ENCODE measurements at regions not wholly inside any gene's neighbourhood (a gene's known extent, or its start where the extent isn't known, plus 50 kb on each side); places are given as distances from the start of the nearest gene placed in this dataset.

- POLR2A ChIA-PET (ENCODE audit: unreplicated experiment) = no interaction called here
- H3K4me2 ChIP-seq (ENCODE audit: low read depth, low read length) = no peak overlapping the region
- WGBS, 2 experiments (ENCODE audit: extremely low coverage in 2 of 2, insufficient read length in 1 of 2) = no CpG with 5 or more reads among the region's 1 CpG
- in situ Hi-C loops (cut with MboI; ENCODE audit: low sequenced_read_pairs) (no loop called here), dilution Hi-C loops (cut with HindIII; ENCODE audit: low sequenced_read_pairs, unreplicated experiment) (no loop called here), intact Hi-C loops (cut with micrococcal nuclease) (no loop called here)
- H3K14ac ChIP-seq (replicated peaks; ENCODE audit: low read depth, low read length) = no peak overlapping the region
- H2BK15ac ChIP-seq (ENCODE audit: low read depth, low read length) = no peak overlapping the region
- H3K18ac ChIP-seq (ENCODE audit: low read depth, low read length) = no peak overlapping the region
- no TSS peak for BruUV-seq (replicated peaks)
- H2BK120ac ChIP-seq (ENCODE audit: low read depth, low read length) = no peak overlapping the region
- H3K23ac ChIP-seq (ENCODE audit: low read depth, low read length) = no peak overlapping the region
- no peak overlapping the region for H3K4me3 ChIP-seq (ENCODE audit: insufficient read depth, low read depth, low read length)
- no peaks in the 10 kb centered on the region for H3K36me3 ChIP-seq (ENCODE audit: control insufficient read depth, insufficient read depth, low read length)
- H4K20me1 ChIP-seq (ENCODE audit: insufficient read depth, low read length) = no peaks in the 10 kb centered on the region
- no peaks in the 10 kb centered on the region for H3K27me3 ChIP-seq (ENCODE audit: control insufficient read depth, insufficient read depth, low read length)
- H4K5ac ChIP-seq (ENCODE audit: low read depth, low read length) = no peak overlapping the region
- no peak overlapping the region for H3K4ac ChIP-seq (ENCODE audit: low read depth, low read length)
- no peak overlapping the region for H2AFZ ChIP-seq (replicated peaks; ENCODE audit: low read length, poor library complexity)
- no peak overlapping the region for H3K56ac ChIP-seq (ENCODE audit: extremely low read depth, insufficient read depth, low read length)
- no peak for DNase-seq
- H3K4me1 ChIP-seq (ENCODE audit: control insufficient read depth, insufficient read depth, low read length) = no peaks in the 10 kb centered on the region
- H4K8ac ChIP-seq (ENCODE audit: low read depth in 2 of 2, low read length in 2 of 2) = no peak overlapping the region
- H2AK5ac ChIP-seq (ENCODE audit: low read depth, low read length) = no peak overlapping the region
- H3K9ac ChIP-seq (ENCODE audit: low read depth, low read length) = no peak overlapping the region
- no peak overlapping the region for H2BK5ac ChIP-seq (ENCODE audit: low read depth, low read length, poor library complexity, severe bottlenecking)
- H3K27ac ChIP-seq (ENCODE audit: insufficient read depth, low read length) = no peak overlapping the region
- CTCF ChIA-PET = no interaction called here
- no peaks in the 10 kb centered on the region for H3K79me1 ChIP-seq (ENCODE audit: low read depth in 1 of 2, low read length in 2 of 2)
- no peaks in the 10 kb centered on the region for H3K9me3 ChIP-seq (ENCODE audit: control insufficient read depth, insufficient read depth, low read length)
- no peak overlapping the region for H2AK9ac ChIP-seq (replicated peaks; ENCODE audit: low read depth, low read length, poor library complexity)
- H2BK20ac ChIP-seq (ENCODE audit: low read depth, low read length) = no peak overlapping the region
- no peaks in the 10 kb centered on the region for H3K9me1 ChIP-seq (ENCODE audit: insufficient read depth, low read length)
- H4K91ac ChIP-seq (ENCODE audit: insufficient read depth, low read depth, low read length) = no peak overlapping the region
- ATAC-seq (ENCODE audit: low read depth) = no peak
- TF ChIP-seq BHLHE40 (IDR thresholded peaks at IDR 0.05; ENCODE audit: low read depth, low read length) = no peak
- TF ChIP-seq CEBPB (IDR thresholded peaks at IDR 0.05; ENCODE audit: low read depth, low read length) = no peak
- TF ChIP-seq NFE2L2 (IDR thresholded peaks at IDR 0.05; ENCODE audit: low read depth, low read length) = no peak
- no peak for TF ChIP-seq RCOR1 (IDR thresholded peaks at IDR 0.05; ENCODE audit: insufficient replicate concordance, low read length)
Observed at GRCh38 chr20:7629880-7630279, 310.4 kb downstream of the HAO1 start.
